ENCODE measurements at regions not wholly inside any gene's neighbourhood (a gene's known extent, or its start where the extent isn't known, plus 50 kb on each side); places are given as distances from the start of the nearest gene placed in this dataset.
A peak's percentile ranks its signal among the peaks of the same experiment; 100 is the strongest.

- TF ChIP-seq ZBTB44 (CRISPR knock-in tag; IDR thresholded peaks at IDR 0.05) (0 out of 2 replicates have a peak, but pooled peaks have one; percentile 60), KMT2A (CRISPR knock-in tag; IDR thresholded peaks at IDR 0.05) (peak; percentile 26; the same call in 1 of the 2 replicates), THRA (CRISPR knock-in tag; IDR thresholded peaks at IDR 0.05; ENCODE audit: borderline replicate concordance) (no peak; the same call in 1 of the 2 replicates), SOX5 (CRISPR knock-in tag; IDR thresholded peaks at IDR 0.05; ENCODE audit: borderline replicate concordance) (peak; percentile 65), ZNF792 (CRISPR knock-in tag; IDR thresholded peaks at IDR 0.05) (peak; percentile 71), RERE (CRISPR knock-in tag; IDR thresholded peaks at IDR 0.05; ENCODE audit: low read depth) (no peak), SMARCE1 (IDR thresholded peaks at IDR 0.05; ENCODE audit: borderline replicate concordance) (no peak), ZNF749 (CRISPR knock-in tag; IDR thresholded peaks at IDR 0.05; ENCODE audit: borderline replicate concordance) (no peak), ZBED4 (CRISPR knock-in tag; IDR thresholded peaks at IDR 0.05; ENCODE audit: borderline replicate concordance) (peak; percentile 71; the same call in 1 of the 2 replicates), ZC3H4 (CRISPR knock-in tag; IDR thresholded peaks at IDR 0.05; ENCODE audit: borderline replicate concordance) (0 out of 2 replicates have a peak, but pooled peaks have one; percentile 33), ZNF879 (CRISPR knock-in tag; IDR thresholded peaks at IDR 0.05) (no peak), ZNF746 (CRISPR knock-in tag; IDR thresholded peaks at IDR 0.05) (no peak), DRAP1 (CRISPR knock-in tag; IDR thresholded peaks at IDR 0.05) (0 out of 2 replicates have a peak, but pooled peaks have one; percentile 30), ZNF263 (CRISPR knock-in tag; IDR thresholded peaks at IDR 0.05) (peak; percentile 49; the same call in 1 of the 2 replicates), SNAPC5 (CRISPR knock-in tag; IDR thresholded peaks at IDR 0.05; ENCODE audit: borderline replicate concordance) (no peak), TGIF2 (CRISPR knock-in tag; IDR thresholded peaks at IDR 0.05) (no peak), KMT2B (CRISPR knock-in tag; IDR thresholded peaks at IDR 0.05) (no peak)
Observed at GRCh38 chr9:613771-614347, 227.6 kb upstream of the DMRT1 start (continued).

All from HepG2 (cell line).